Erythroblast (primary cell): ENCODE measurements at regions not wholly inside any gene's neighbourhood (a gene's known extent, or its start where the extent isn't known, plus 50 kb on each side); places are given as distances from the start of the nearest gene placed in this dataset.

ENCODE experiments used
- GATA1 ChIP-seq: IDR thresholded peaks from 2 replicates; pipeline ENCODE4 v1.6.1; 2011; ENCODE audit warnings: low read depth, mild to moderate bottlenecking, control low read depth, low read length, moderate library complexity
- POLR2A ChIP-seq: IDR thresholded peaks from 2 replicates; pipeline ENCODE4 v1.6.1; 2011; ENCODE audit warnings: mild to moderate bottlenecking, low read length

- TF ChIP-seq POLR2A (no peak), GATA1 (no peak)
These were observed 100.5 kb downstream of the DLEU7 start for GRCh38 chr13:50742968-50743367.
